ENCODE measurements at regions not wholly inside any gene's neighbourhood (a gene's known extent, or its start where the extent isn't known, plus 50 kb on each side); places are given as distances from the start of the nearest gene placed in this dataset.

GRCh38 chr6:119974430-119975159 is 625.0 kb upstream of the MAN1A1 start:
- Histone ChIP-seq H3K4me3 (ENCODE audit: low read depth, low read length) (no peak overlapping the region), H3K27me3 (replicated peaks) (no peaks in the 10 kb centered on the region), H3K36me3 (replicated peaks) (no peaks in the 10 kb centered on the region), H3K27ac (no peak overlapping the region)
- in situ Hi-C loops (cut with HindIII; ENCODE audit: low pct_ligation_motif_present, low sequenced_read_pairs), result no loop called here
- TF ChIP-seq CTCF (IDR thresholded peaks at IDR 0.05; ENCODE audit: low read depth, low read length, missing control alignments), result no peak
- no peak for DNase-seq

DNA sequence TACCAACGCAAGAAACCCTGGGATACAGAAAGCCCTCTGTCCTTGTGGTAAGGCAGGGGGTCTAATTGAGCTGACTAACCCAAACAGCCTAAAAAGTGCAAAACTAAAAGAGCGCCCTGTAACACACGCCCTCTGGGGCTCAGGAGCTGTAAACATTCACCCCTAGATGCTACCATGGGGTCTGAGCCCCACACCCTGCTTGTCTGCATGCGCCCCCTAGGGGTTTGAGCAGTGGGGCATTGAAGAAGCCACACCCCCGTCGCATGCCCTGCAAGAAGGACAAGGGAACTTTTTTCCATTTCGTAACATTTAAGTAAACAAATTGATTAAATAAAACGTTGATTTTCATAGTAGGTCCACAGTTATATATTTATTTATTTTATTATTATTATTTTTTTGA is 616.9 kb upstream of the MAN1A1 start:
- no peak for DNase-seq
- H3K4me3 ChIP-seq (ENCODE audit: low read depth, low read length), result no peak overlapping the region
- no peaks in the 10 kb centered on the region for H3K27me3 ChIP-seq (replicated peaks)
- TF ChIP-seq CTCF (IDR thresholded peaks at IDR 0.05; ENCODE audit: low read depth, low read length, missing control alignments), result peak; percentile 5
- H3K27ac ChIP-seq, result no peak overlapping the region
- H3K36me3 ChIP-seq (replicated peaks), result no peaks in the 10 kb centered on the region
- in situ Hi-C loops (cut with HindIII; ENCODE audit: low pct_ligation_motif_present, low sequenced_read_pairs), result no loop called here

GRCh38 chr6:119965900-119966299 is 616.3 kb upstream of the MAN1A1 start:
- no peak overlapping the region for H3K4me3 ChIP-seq (ENCODE audit: low read depth, low read length)
- DNase-seq, result no peak
- H3K27ac ChIP-seq, result no peak overlapping the region
- in situ Hi-C loops (cut with HindIII; ENCODE audit: low pct_ligation_motif_present, low sequenced_read_pairs), result no loop called here
- H3K36me3 ChIP-seq (replicated peaks), result no peaks in the 10 kb centered on the region
- no peak for TF ChIP-seq CTCF (IDR thresholded peaks at IDR 0.05; ENCODE audit: low read depth, low read length, missing control alignments)
- no peaks in the 10 kb centered on the region for H3K27me3 ChIP-seq (replicated peaks)

- Histone ChIP-seq H3K4me3 (ENCODE audit: low read depth, low read length) (no peak overlapping the region), H3K27ac (no peak overlapping the region), H3K36me3 (replicated peaks) (no peaks in the 10 kb centered on the region), H3K27me3 (replicated peaks) (no peaks in the 10 kb centered on the region)
- DNase-seq, result no peak
- TF ChIP-seq CTCF (IDR thresholded peaks at IDR 0.05; ENCODE audit: low read depth, low read length, missing control alignments), result no peak
- in situ Hi-C loops (cut with HindIII; ENCODE audit: low pct_ligation_motif_present, low sequenced_read_pairs), result no loop called here
Measured at GRCh38 chr6:119965008-119965407, 615.4 kb upstream of the MAN1A1 start.

GRCh38 chr6:119962505-119962904 is 612.9 kb upstream of the MAN1A1 start:
- Histone ChIP-seq H3K36me3 (replicated peaks) (no peaks in the 10 kb centered on the region), H3K4me3 (ENCODE audit: low read depth, low read length) (no peak overlapping the region), H3K27ac (no peak overlapping the region), H3K27me3 (replicated peaks) (no peaks in the 10 kb centered on the region)
- in situ Hi-C loops (cut with HindIII; ENCODE audit: low pct_ligation_motif_present, low sequenced_read_pairs), result no loop called here
- DNase-seq, result no peak
- no peak for TF ChIP-seq CTCF (IDR thresholded peaks at IDR 0.05; ENCODE audit: low read depth, low read length, missing control alignments)

- Histone ChIP-seq H3K27me3 (replicated peaks) (no peaks in the 10 kb centered on the region), H3K27ac (no peak overlapping the region), H3K36me3 (replicated peaks) (no peaks in the 10 kb centered on the region), H3K4me3 (ENCODE audit: low read depth, low read length) (no peak overlapping the region)
- in situ Hi-C loops (cut with HindIII; ENCODE audit: low pct_ligation_motif_present, low sequenced_read_pairs), result no loop called here
- DNase-seq, result no peak
- no peak for TF ChIP-seq CTCF (IDR thresholded peaks at IDR 0.05; ENCODE audit: low read depth, low read length, missing control alignments)
Measured at GRCh38 chr6:119961450-119961849, 611.9 kb upstream of the MAN1A1 start.

Measured in brain microvascular endothelial cell (primary cell).